AG04450 (cell line): ENCODE measurements at regions not wholly inside any gene's neighbourhood (a gene's known extent, or its start where the extent isn't known, plus 50 kb on each side); places are given as distances from the start of the nearest gene placed in this dataset.

Experiments used
- CTCF ChIA-PET: fragments of 300-600, 350-600 bp; formaldehyde crosslinking; extraction: SDS; loops from one replicate; lab custom pipeline; 2022; ENCODE audit warnings: antibody characterized with exemption, inconsistent platforms; lab: Charles Lee
- POLR2A ChIA-PET: fragments of 350-600 bp; formaldehyde crosslinking; extraction: SDS; loops from one replicate; lab custom pipeline; 2021; ENCODE audit warnings: antibody characterized with exemption, inconsistent platforms; lab: Yijun Ruan, JAX
- DNase-seq: peaks from one replicate; pipeline ENCODE4 v3.0.0-alpha.2; 2011; ENCODE audit warnings: low read depth, low spot score
- H3K27ac ChIP-seq: one replicate; pipeline ENCODE4 v1.5.1; 2012; ENCODE audit warnings: low read depth, low read length, control low read depth
- H3K27me3 ChIP-seq: one replicate; pipeline ENCODE4 v1.6.0; 2012; ENCODE audit warnings: low read length; ENCODE audit not compliant: control insufficient read depth, insufficient read depth
- H3K4me3 ChIP-seq: 2 replicates; pipeline ENCODE4 v1.5.1; 2011; ENCODE audit warnings: mild to moderate bottlenecking, low read depth, low read length, control low read depth
- H3K9me3 ChIP-seq: 2 replicates; pipeline ENCODE4 v1.5.1; 2012; ENCODE audit warnings: low read length; ENCODE audit not compliant: control insufficient read depth, insufficient read depth
- TF ChIP-seq, protein P1 (sequence below): IDR thresholded peaks from 2 replicates; pipeline ENCODE4 v1.5.1; 2011; ENCODE audit warnings: low read depth, low read length, control low read depth, inconsistent platforms

DNA sequence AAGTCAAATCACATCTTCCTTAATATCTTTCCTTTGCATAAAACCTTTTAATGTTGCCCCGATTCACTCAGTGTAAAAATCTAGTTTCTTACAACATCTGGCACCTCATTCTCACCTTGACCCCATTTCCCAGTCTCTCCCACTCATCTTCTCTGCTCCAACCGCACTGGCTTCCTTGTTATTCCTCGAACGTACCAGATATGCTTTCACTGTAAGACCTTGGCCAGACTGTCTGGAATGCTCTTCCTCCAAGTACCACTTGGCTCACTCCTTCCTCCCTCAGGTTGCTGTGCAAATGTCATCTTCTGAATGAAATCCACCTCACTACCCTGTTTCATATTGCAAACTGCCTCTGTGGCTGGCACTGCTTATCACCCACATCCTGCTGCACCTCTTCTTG, 433.6 kb downstream of the HAPSTR1 start:
- Histone ChIP-seq H3K27ac (no peak overlapping the region), H3K9me3 (peaks cover 15% of the 10 kb centered on the region), H3K4me3 (no peak overlapping the region), H3K27me3 (no peaks in the 10 kb centered on the region)
- ChIA-PET POLR2A (no interaction called here), CTCF (no interaction called here)
- TF ChIP-seq, protein P1, sequence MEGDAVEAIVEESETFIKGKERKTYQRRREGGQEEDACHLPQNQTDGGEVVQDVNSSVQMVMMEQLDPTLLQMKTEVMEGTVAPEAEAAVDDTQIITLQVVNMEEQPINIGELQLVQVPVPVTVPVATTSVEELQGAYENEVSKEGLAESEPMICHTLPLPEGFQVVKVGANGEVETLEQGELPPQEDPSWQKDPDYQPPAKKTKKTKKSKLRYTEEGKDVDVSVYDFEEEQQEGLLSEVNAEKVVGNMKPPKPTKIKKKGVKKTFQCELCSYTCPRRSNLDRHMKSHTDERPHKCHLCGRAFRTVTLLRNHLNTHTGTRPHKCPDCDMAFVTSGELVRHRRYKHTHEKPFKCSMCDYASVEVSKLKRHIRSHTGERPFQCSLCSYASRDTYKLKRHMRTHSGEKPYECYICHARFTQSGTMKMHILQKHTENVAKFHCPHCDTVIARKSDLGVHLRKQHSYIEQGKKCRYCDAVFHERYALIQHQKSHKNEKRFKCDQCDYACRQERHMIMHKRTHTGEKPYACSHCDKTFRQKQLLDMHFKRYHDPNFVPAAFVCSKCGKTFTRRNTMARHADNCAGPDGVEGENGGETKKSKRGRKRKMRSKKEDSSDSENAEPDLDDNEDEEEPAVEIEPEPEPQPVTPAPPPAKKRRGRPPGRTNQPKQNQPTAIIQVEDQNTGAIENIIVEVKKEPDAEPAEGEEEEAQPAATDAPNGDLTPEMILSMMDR, result no peak
- DNase-seq, result no peak

DNA sequence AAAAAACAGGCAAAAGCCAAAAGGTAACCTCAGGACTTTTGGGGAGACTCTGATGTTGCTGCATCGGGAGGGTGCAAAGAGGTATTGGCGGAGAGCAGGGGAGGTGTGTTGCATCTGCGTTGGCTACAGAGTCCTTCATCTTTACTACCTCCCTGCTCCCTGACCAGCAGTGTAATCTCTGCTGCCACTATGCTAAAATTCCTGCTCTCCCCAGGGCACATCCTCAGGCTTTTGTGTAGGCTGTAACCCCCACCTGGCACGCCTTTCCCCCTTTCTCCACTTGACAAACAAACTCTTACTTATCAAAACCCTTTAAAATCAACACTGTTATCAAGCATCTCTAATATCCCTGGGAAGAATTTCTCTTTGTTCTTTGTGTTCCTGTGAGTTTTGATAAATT, 435.3 kb downstream of the HAPSTR1 start:
- TF ChIP-seq, protein P1, result no peak
- no peaks in the 10 kb centered on the region for H3K27me3 ChIP-seq
- peaks cover 14% of the 10 kb centered on the region for H3K9me3 ChIP-seq
- no peak overlapping the region for H3K27ac ChIP-seq
- H3K4me3 ChIP-seq, result no peak overlapping the region
- ChIA-PET POLR2A (no interaction called here), CTCF (no interaction called here)
- no peak for DNase-seq

GRCh38 chr16:9527976-9528375, 436.5 kb downstream of the HAPSTR1 start:
- no peak overlapping the region for H3K4me3 ChIP-seq
- TF ChIP-seq, protein P1, result no peak
- CTCF ChIA-PET, result no interaction called here
- POLR2A ChIA-PET, result no interaction called here
- DNase-seq, result no peak
- peaks cover 9% of the 10 kb centered on the region for H3K9me3 ChIP-seq
- H3K27ac ChIP-seq, result no peak overlapping the region
- no peaks in the 10 kb centered on the region for H3K27me3 ChIP-seq

- Histone ChIP-seq H3K27me3 (no peaks in the 10 kb centered on the region), H3K9me3 (peaks cover 12% of the 10 kb centered on the region), H3K4me3 (no peak overlapping the region), H3K27ac (no peak overlapping the region)
- DNase-seq, result no peak
- POLR2A ChIA-PET, result no interaction called here
- TF ChIP-seq, protein P1, result no peak
- CTCF ChIA-PET, result no interaction called here
Measured at GRCh38 chr16:9528511-9529079, 437.2 kb downstream of the HAPSTR1 start.

GRCh38 chr16:9533042-9533441, 441.6 kb downstream of the HAPSTR1 start:
- CTCF ChIA-PET, result no interaction called here
- TF ChIP-seq, protein P1, result no peak
- H3K27me3 ChIP-seq, result no peaks in the 10 kb centered on the region
- no peak overlapping the region for H3K4me3 ChIP-seq
- H3K9me3 ChIP-seq, result peaks cover 20% of the 10 kb centered on the region
- DNase-seq, result no peak
- H3K27ac ChIP-seq, result no peak overlapping the region
- POLR2A ChIA-PET, result no interaction called here
